ENCODE measurements at regions not wholly inside any gene's neighbourhood (a gene's known extent, or its start where the extent isn't known, plus 50 kb on each side); places are given as distances from the start of the nearest gene placed in this dataset.
A peak's percentile ranks its signal among the peaks of the same experiment; 100 is the strongest.

DNA sequence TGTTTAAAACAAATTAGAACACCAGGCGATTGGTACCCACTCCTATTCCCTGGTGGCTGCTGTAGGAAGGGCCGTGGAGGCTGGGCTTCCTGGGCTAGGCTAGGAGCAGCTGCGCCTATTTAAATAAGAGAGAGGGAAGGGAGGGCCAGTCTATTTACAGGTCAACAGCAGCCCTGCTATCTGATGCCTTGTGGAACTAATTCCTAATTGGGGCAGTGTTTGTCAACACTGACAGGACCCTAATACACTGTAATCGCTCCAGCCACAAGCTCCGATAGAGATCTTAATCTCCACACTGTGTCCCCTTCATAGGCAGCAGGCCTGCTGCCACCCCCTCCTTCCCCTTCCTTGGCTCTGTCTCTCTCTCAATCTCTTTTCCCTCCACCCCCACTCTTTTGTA lies 116.9 kb upstream of the SOX14 start:
- Histone ChIP-seq H3K27ac (no peak overlapping the region), H3K36me3 (no peaks in the 10 kb centered on the region), H3K9me3 (ENCODE audit: severe bottlenecking) (no peaks in the 10 kb centered on the region), H3K4me3 (ENCODE audit: low read depth, low read length) (no peak overlapping the region), H3K27me3 (ENCODE audit: insufficient read depth, low read depth, severe bottlenecking) (no peaks in the 10 kb centered on the region)
- TF ChIP-seq, protein P1, sequence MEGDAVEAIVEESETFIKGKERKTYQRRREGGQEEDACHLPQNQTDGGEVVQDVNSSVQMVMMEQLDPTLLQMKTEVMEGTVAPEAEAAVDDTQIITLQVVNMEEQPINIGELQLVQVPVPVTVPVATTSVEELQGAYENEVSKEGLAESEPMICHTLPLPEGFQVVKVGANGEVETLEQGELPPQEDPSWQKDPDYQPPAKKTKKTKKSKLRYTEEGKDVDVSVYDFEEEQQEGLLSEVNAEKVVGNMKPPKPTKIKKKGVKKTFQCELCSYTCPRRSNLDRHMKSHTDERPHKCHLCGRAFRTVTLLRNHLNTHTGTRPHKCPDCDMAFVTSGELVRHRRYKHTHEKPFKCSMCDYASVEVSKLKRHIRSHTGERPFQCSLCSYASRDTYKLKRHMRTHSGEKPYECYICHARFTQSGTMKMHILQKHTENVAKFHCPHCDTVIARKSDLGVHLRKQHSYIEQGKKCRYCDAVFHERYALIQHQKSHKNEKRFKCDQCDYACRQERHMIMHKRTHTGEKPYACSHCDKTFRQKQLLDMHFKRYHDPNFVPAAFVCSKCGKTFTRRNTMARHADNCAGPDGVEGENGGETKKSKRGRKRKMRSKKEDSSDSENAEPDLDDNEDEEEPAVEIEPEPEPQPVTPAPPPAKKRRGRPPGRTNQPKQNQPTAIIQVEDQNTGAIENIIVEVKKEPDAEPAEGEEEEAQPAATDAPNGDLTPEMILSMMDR (IDR thresholded peaks at IDR 0.05; ENCODE audit: low read depth, low read length) = no peak
- DNase-seq = peak; percentile 47

GRCh38 chr3:137669519-137670060 lies 94.5 kb upstream of the SOX14 start:
- peaks cover 7% of the 10 kb centered on the region for H3K9me3 ChIP-seq (ENCODE audit: severe bottlenecking)
- TF ChIP-seq, protein P1 (IDR thresholded peaks at IDR 0.05; ENCODE audit: low read depth, low read length) = no peak
- no peak overlapping the region for H3K4me3 ChIP-seq (ENCODE audit: low read depth, low read length)
- no peak for DNase-seq
- H3K36me3 ChIP-seq = no peaks in the 10 kb centered on the region
- H3K27ac ChIP-seq = no peak overlapping the region
- no peaks in the 10 kb centered on the region for H3K27me3 ChIP-seq (ENCODE audit: insufficient read depth, low read depth, severe bottlenecking)

GRCh38 chr3:137687181-137687879 lies 76.8 kb upstream of the SOX14 start:
- H3K27ac ChIP-seq = no peak overlapping the region
- no peaks in the 10 kb centered on the region for H3K9me3 ChIP-seq (ENCODE audit: severe bottlenecking)
- H3K36me3 ChIP-seq = no peaks in the 10 kb centered on the region
- TF ChIP-seq, protein P1 (IDR thresholded peaks at IDR 0.05; ENCODE audit: low read depth, low read length) = no peak
- no peak overlapping the region for H3K4me3 ChIP-seq (ENCODE audit: low read depth, low read length)
- H3K27me3 ChIP-seq (ENCODE audit: insufficient read depth, low read depth, severe bottlenecking) = no peaks in the 10 kb centered on the region
- no peak for DNase-seq

GRCh38 chr3:137692803-137693431 lies 71.2 kb upstream of the SOX14 start:
- H3K4me3 ChIP-seq (ENCODE audit: low read depth, low read length) = no peak overlapping the region
- no peaks in the 10 kb centered on the region for H3K27me3 ChIP-seq (ENCODE audit: insufficient read depth, low read depth, severe bottlenecking)
- no peak overlapping the region for H3K27ac ChIP-seq
- peak; percentile 74 for DNase-seq
- H3K9me3 ChIP-seq (ENCODE audit: severe bottlenecking) = no peaks in the 10 kb centered on the region
- H3K36me3 ChIP-seq = no peaks in the 10 kb centered on the region
- TF ChIP-seq, protein P1 (IDR thresholded peaks at IDR 0.05; ENCODE audit: low read depth, low read length) = peak; percentile 91

GRCh38 chr3:137693791-137694190 lies 70.3 kb upstream of the SOX14 start:
- Histone ChIP-seq H3K36me3 (no peaks in the 10 kb centered on the region), H3K9me3 (ENCODE audit: severe bottlenecking) (no peaks in the 10 kb centered on the region)

More at GRCh38 chr3:137693791-137694190, 70.3 kb upstream of the SOX14 start:
- no peak overlapping the region for H3K27ac ChIP-seq
- TF ChIP-seq, protein P1 (IDR thresholded peaks at IDR 0.05; ENCODE audit: low read depth, low read length) = no peak
- no peak for DNase-seq
- H3K27me3 ChIP-seq (ENCODE audit: insufficient read depth, low read depth, severe bottlenecking) = no peaks in the 10 kb centered on the region
- no peak overlapping the region for H3K4me3 ChIP-seq (ENCODE audit: low read depth, low read length)
